Ovary (tissue), 7 donors: ENCODE measurements at regions not wholly inside any gene's neighbourhood (a gene's known extent, or its start where the extent isn't known, plus 50 kb on each side); places are given as distances from the start of the nearest gene placed in this dataset.

Source experiments
- DNase-seq, 5 donors: peaks; one replicate each; pipeline ENCODE4 v3.0.0-alpha.2; 2019 to 2020
- H3K27ac ChIP-seq, 2 donors: fragments of 200-600 bp; one replicate each; pipeline versions ENCODE4 v1.5.1 to v1.8.0; 2019 to 2022
- H3K27me3 ChIP-seq: fragments of 200-600 bp; one replicate; pipeline ENCODE4 v1.8.0; 2022
- H3K36me3 ChIP-seq: fragments of 200-600 bp; sonication (generic); one replicate; pipeline ENCODE4 v1.5.1; 2019
- H3K4me1 ChIP-seq: one replicate; pipeline ENCODE4 v1.8.1; 2013; ENCODE audit warnings: mild to moderate bottlenecking, moderate library complexity; ENCODE audit not compliant: insufficient read depth
- H3K4me3 ChIP-seq: fragments of 200-600 bp; sonication (generic); one replicate; pipeline ENCODE4 v1.5.1; 2017
- H3K9me3 ChIP-seq, 2 donors: fragments of 200-600 bp in 1 of 2; sonication (generic) in 1 of 2; one replicate each; pipeline versions ENCODE4 v1.5.1 to v1.8.1; 2013 to 2019; ENCODE audit warnings: mild to moderate bottlenecking in 1 of 2, moderate library complexity in 1 of 2
- EP300 ChIP-seq: sonication (generic); formaldehyde crosslinking; IDR thresholded peaks from one replicate; pipeline ENCODE4 v1.6.1; 2017; ENCODE audit warnings: antibody characterized with exemption
- POLR2A ChIP-seq: fragments of 450-650 bp; IDR thresholded peaks from one replicate; pipeline ENCODE4 v1.6.1; 2017; ENCODE audit warnings: antibody characterized with exemption, mild to moderate bottlenecking, moderate library complexity
- WGBS, 3 donors: extraction: QIAGEN DNeasy Blood & Tissue Kit in 1 of 3; methylation state at CpG; one replicate each; pipeline versions ENCODE4 v1.1.5 to v1.1.7; 2013 to 2017; 5-methylcytosine and 5-hydroxymethylcytosine counted together
- intact Hi-C, 4 donors: fragments of 100-400 bp; cut with DNase I; formaldehyde crosslinking; loops; one replicate each; pipeline versions ENCODE4 v1.11.0 to v1.15.1; 2022 to 2023
- TF ChIP-seq, protein P1 (sequence below), 3 donors: fragments of 450-650 bp in 2 of 3; fragments of 200-600 bp in 1 of 3; IDR thresholded peaks; one replicate each; pipeline versions ENCODE4 v1.5.1 to v1.8.0; 2016 to 2022; ENCODE audit warnings: antibody characterized with exemption in 3 of 3, mild to moderate bottlenecking in 1 of 3
- donor health status: DM: no; HTN: no; CAD: no; lungs with moderate emphysema.
- donor health status: DM: no; HTN: no; CAD: no.
- donor health status: Bipolar disorder and iron deficiency.
- donor health status: DM: no; HTN: no; CAD: no.
- donor health status: DM: yes; HTN: yes; CAD: no.

GRCh38 chr4:34112573-34112972 is 2131.7 kb downstream of the ARAP2 start:
- no peak for DNase-seq
- no peak for TF ChIP-seq EP300
- TF ChIP-seq POLR2A, result no peak
- TF ChIP-seq, protein P1, sequence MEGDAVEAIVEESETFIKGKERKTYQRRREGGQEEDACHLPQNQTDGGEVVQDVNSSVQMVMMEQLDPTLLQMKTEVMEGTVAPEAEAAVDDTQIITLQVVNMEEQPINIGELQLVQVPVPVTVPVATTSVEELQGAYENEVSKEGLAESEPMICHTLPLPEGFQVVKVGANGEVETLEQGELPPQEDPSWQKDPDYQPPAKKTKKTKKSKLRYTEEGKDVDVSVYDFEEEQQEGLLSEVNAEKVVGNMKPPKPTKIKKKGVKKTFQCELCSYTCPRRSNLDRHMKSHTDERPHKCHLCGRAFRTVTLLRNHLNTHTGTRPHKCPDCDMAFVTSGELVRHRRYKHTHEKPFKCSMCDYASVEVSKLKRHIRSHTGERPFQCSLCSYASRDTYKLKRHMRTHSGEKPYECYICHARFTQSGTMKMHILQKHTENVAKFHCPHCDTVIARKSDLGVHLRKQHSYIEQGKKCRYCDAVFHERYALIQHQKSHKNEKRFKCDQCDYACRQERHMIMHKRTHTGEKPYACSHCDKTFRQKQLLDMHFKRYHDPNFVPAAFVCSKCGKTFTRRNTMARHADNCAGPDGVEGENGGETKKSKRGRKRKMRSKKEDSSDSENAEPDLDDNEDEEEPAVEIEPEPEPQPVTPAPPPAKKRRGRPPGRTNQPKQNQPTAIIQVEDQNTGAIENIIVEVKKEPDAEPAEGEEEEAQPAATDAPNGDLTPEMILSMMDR (IDR thresholded peaks at IDR 0.05), result no peak
- intact Hi-C loops, result no loop called here
- Histone ChIP-seq H3K27me3 (no peaks in the 10 kb centered on the region), H3K36me3 (no peaks in the 10 kb centered on the region), H3K4me3 (no peak overlapping the region), H3K9me3 (no peaks in the 10 kb centered on the region), H3K27ac (no peak overlapping the region), H3K4me1 (no peaks in the 10 kb centered on the region)
- WGBS, 3 donors, result 88 to 89% (median 89%) methylated on average over 2 of the region's 2 CpGs

DNA sequence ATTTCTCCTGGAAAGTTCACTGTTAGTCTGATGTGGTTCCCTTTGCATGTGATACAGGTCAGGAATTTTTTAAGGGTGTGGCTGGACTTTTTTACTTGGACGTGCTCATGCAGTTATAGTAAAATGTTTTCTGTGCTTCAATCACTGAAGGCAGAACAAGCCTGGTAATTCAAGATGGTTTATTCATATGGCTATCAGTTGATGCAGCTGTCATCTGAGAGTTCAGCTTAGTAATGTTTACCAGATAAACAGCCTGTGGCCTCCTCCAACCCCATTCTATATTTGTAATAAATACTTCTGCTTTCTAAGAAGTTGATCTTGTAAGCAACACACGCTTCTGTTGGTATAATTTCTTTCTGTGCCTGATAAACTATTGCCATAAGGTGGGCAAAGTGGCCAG is 2105.9 kb downstream of the ARAP2 start:
- H3K4me1 ChIP-seq, result no peaks in the 10 kb centered on the region
- DNase-seq, result no peak
- H3K36me3 ChIP-seq, result no peaks in the 10 kb centered on the region
- TF ChIP-seq EP300, result no peak
- TF ChIP-seq POLR2A, result no peak
- TF ChIP-seq, protein P1 (IDR thresholded peaks at IDR 0.05), result no peak
- no peak overlapping the region for H3K4me3 ChIP-seq
- no peaks in the 10 kb centered on the region for H3K9me3 ChIP-seq
- H3K27me3 ChIP-seq, result no peaks in the 10 kb centered on the region
- intact Hi-C loops, result no loop called here
- 53 to 69% (median 55%) methylated on average over 2 of the region's 2 CpGs for WGBS, 3 donors
- H3K27ac ChIP-seq, result no peak overlapping the region

DNA sequence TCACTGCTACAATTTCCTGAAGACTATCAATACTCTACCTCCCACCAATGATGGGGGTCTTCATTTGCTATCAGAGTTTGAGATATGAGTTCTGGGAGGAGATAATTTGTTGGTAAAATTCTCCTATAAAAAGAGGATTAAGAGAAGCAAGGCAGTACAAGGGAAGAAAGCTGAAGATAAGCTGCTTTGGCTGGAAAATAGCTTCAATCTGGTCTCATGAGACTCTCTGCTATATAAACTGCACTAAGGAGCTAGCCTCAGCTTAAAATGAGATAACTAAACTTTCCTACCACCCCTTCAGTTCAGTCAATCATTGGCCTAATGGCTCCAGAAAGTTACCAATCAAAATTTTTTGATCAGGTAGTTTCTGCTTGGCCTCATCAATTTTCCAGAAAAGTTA is 2105.0 kb downstream of the ARAP2 start:
- Histone ChIP-seq H3K27ac (no peak overlapping the region), H3K9me3 (no peaks in the 10 kb centered on the region), H3K27me3 (no peaks in the 10 kb centered on the region), H3K36me3 (no peaks in the 10 kb centered on the region), H3K4me3 (no peak overlapping the region), H3K4me1 (no peaks in the 10 kb centered on the region)
- no peak for TF ChIP-seq EP300
- TF ChIP-seq POLR2A, result no peak
- TF ChIP-seq, protein P1 (IDR thresholded peaks at IDR 0.05), result no peak
- DNase-seq, result no peak
- intact Hi-C loops, result no loop called here

DNA sequence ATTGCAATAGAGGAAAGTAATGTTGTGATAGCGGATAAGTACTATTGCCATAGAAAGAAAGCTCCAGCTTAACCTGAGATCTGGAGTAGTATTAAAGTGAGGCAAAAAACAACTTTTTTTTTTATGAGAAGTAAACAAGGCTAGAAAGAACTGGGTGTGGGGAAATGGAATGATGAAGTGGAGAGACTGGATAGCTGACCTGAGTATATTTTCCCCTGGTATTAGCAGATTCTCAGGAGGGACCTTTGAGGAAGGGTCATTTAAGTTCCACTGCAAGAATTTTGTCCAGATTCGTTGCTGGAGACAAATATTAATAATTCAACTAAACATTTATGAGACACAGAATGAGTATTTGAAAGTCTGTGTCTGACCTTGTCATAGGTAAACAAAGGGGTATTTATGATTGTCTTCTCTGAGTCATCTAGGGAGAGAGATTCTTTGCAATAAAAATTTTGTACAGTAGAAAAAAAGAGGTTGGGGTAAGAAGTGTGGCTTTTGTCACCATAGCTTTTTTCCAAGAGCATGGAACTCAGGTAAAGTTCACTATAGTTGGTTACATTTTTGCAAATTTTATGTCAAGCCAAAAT is 2095.9 kb downstream of the ARAP2 start:
- H3K36me3 ChIP-seq, result no peaks in the 10 kb centered on the region
- no peaks in the 10 kb centered on the region for H3K27me3 ChIP-seq
- H3K4me3 ChIP-seq, result no peak overlapping the region
- no peaks in the 10 kb centered on the region for H3K4me1 ChIP-seq
- intact Hi-C loops, result no loop called here
- no peak for DNase-seq
- TF ChIP-seq POLR2A, result no peak
- no peak for TF ChIP-seq EP300
- TF ChIP-seq, protein P1 (IDR thresholded peaks at IDR 0.05), result no peak
- H3K9me3 ChIP-seq, result no peaks in the 10 kb centered on the region
- H3K27ac ChIP-seq, result no peak overlapping the region
- 62 to 65% (median 63%) methylated on average over 2 of the region's 2 CpGs for WGBS, 3 donors
